SK-N-SH (cell line): ENCODE measurements at regions not wholly inside any gene's neighbourhood (a gene's known extent, or its start where the extent isn't known, plus 50 kb on each side); places are given as distances from the start of the nearest gene placed in this dataset.

Experiments
- CTCF ChIA-PET: fragments of 300-600, 350-600 bp; formaldehyde crosslinking; extraction: SDS; loops from one replicate; lab custom pipeline; 2021; lab: Yijun Ruan, JAX
- POLR2A ChIA-PET: fragments of 350-600 bp; sonication (Branson Sonifier 250); formaldehyde crosslinking; extraction: SDS; loops from one replicate; lab custom pipeline; 2020; ENCODE audit warnings: antibody characterized with exemption, inconsistent platforms; lab: Yijun Ruan, JAX
- DNase-seq: peaks from one replicate; pipeline ENCODE4 v3.0.0; 2012
- H2AFZ ChIP-seq: fragments of 200-600 bp; sonication (generic); 2 replicates; pipeline ENCODE4 v1.8.1; 2016; ENCODE audit warnings: antibody characterized with exemption, mild to moderate bottlenecking, low read depth
- H3F3A ChIP-seq: fragments of 200-600 bp; sonication (generic); replicated peaks from 2 replicates; pipeline ENCODE3; 2016; ENCODE audit warnings: antibody characterized with exemption, mild to moderate bottlenecking; ENCODE audit not compliant: insufficient read depth
- H3K27ac ChIP-seq, 2 experiments: fragments of 200-500 bp in 1 of 2; fragments of 200-600 bp in 1 of 2; sonication (Bioruptor generic) in 1 of 2; sonication (generic), shearing (Covaris generic) in 1 of 2; 2 replicates each; pipeline versions ENCODE4 v1.5.1 to v1.6.1; 2014 to 2016; ENCODE audit warnings: low read depth in 2 of 2, inconsistent platforms in 1 of 2, low read length in 1 of 2, mild to moderate bottlenecking in 1 of 2, mixed read lengths in 1 of 2
- H3K27me3 ChIP-seq: fragments of 200-600 bp; sonication (generic), shearing (Covaris generic); 2 replicates; pipeline ENCODE4 v1.6.1; 2016; ENCODE audit warnings: mixed run types; ENCODE audit not compliant: insufficient read depth
- H3K36me3 ChIP-seq, 2 experiments: fragments of 200-500 bp in 1 of 2; fragments of 200-600 bp in 1 of 2; sonication (Bioruptor generic) in 1 of 2; sonication (generic) in 1 of 2; replicated peaks in 1 of 2; 2 replicates each; pipeline versions ENCODE3 to v1.5.1; 2014 to 2016; ENCODE audit warnings: low read length in 1 of 2, mild to moderate bottlenecking in 1 of 2; ENCODE audit not compliant: insufficient read depth in 2 of 2, control insufficient read depth in 1 of 2
- H3K4me1 ChIP-seq, 2 experiments: fragments of 200-500 bp in 1 of 2; fragments of 200-600 bp in 1 of 2; sonication (Bioruptor generic) in 1 of 2; sonication (generic), shearing (Covaris generic) in 1 of 2; 2 replicates each; pipeline versions ENCODE4 v1.5.1 to v1.6.1; 2014 to 2016; ENCODE audit warnings: low read depth in 1 of 2, low read length in 1 of 2, mixed run types in 1 of 2; ENCODE audit not compliant: insufficient read depth in 2 of 2, control insufficient read depth in 1 of 2
- H3K4me2 ChIP-seq: fragments of 200-600 bp; sonication (generic), shearing (Covaris generic); 2 replicates; pipeline ENCODE4 v1.6.1; 2017; ENCODE audit warnings: mixed run types
- H3K4me3 ChIP-seq, 2 experiments: fragments of 200-500 bp in 1 of 2; fragments of 200-600 bp in 1 of 2; sonication (Bioruptor generic) in 1 of 2; sonication (generic), shearing (Covaris generic) in 1 of 2; 2 replicates each; pipeline versions ENCODE4 v1.5.1 to v1.8.1; 2014 to 2016; ENCODE audit warnings: low read depth in 2 of 2, inconsistent platforms in 1 of 2, low read length in 1 of 2, mild to moderate bottlenecking in 1 of 2, mixed read lengths in 1 of 2, moderate library complexity in 1 of 2
- H3K79me2 ChIP-seq: fragments of 200-600 bp; sonication (generic); 2 replicates; pipeline ENCODE4 v1.8.1; 2017; ENCODE audit warnings: mild to moderate bottlenecking; ENCODE audit not compliant: insufficient read depth
- H3K9ac ChIP-seq: fragments of 200-600 bp; sonication (generic); 2 replicates; pipeline ENCODE4 v1.6.1; 2017; ENCODE audit warnings: mixed run types
- H3K9me2 ChIP-seq: fragments of 200-600 bp; sonication (generic); 2 replicates; pipeline ENCODE4 v1.6.1; 2017; ENCODE audit warnings: mixed run types
- H3K9me3 ChIP-seq: fragments of 200-600 bp; sonication (generic); 2 replicates; pipeline ENCODE4 v1.6.1; 2017; ENCODE audit warnings: mixed run types, mild to moderate bottlenecking, moderate library complexity
- H4K20me1 ChIP-seq: fragments of 200-600 bp; sonication (generic); 2 replicates; pipeline ENCODE4 v1.6.1; 2017; ENCODE audit warnings: mild to moderate bottlenecking, mixed run types; ENCODE audit not compliant: insufficient read depth
- CTCF ChIP-seq: fragments of 200-600 bp; sonication (generic); IDR thresholded peaks from 2 replicates; pipeline ENCODE4 v1.6.1; 2017; ENCODE audit warnings: antibody characterized with exemption, mild to moderate bottlenecking, moderate library complexity
- ELF1 ChIP-seq: IDR thresholded peaks from 2 replicates; pipeline ENCODE4 v1.4.0; 2012
- EZH2phosphoT487 ChIP-seq: fragments of 200-600 bp; sonication (generic); IDR thresholded peaks from 2 replicates; pipeline ENCODE4 v1.6.1; 2017; ENCODE audit warnings: low read depth, mixed run types, mild to moderate bottlenecking, antibody characterized with exemption, moderate library complexity, borderline replicate concordance
- FOSL2 ChIP-seq: IDR thresholded peaks from 2 replicates; pipeline ENCODE4 v1.4.0; 2012; ENCODE audit warnings: low read depth, mild to moderate bottlenecking, moderate library complexity, borderline replicate concordance
- FOXJ3 ChIP-seq: sonication (generic); formaldehyde crosslinking; IDR thresholded peaks from 2 replicates; pipeline ENCODE4 v1.5.1; 2020; ENCODE audit warnings: mild to moderate bottlenecking, missing genetic modification reagents
- FOXM1 ChIP-seq: IDR thresholded peaks from 2 replicates; pipeline ENCODE4 v1.4.0; 2012; ENCODE audit warnings: low read depth, mild to moderate bottlenecking
- GABPA ChIP-seq: IDR thresholded peaks from 2 replicates; pipeline ENCODE4 v1.4.0; 2012; ENCODE audit warnings: low read depth, mild to moderate bottlenecking
- MAX ChIP-seq: IDR thresholded peaks from 2 replicates; pipeline ENCODE4 v1.4.0; 2012; ENCODE audit warnings: low read depth
- NFIC ChIP-seq: IDR thresholded peaks from 2 replicates; pipeline ENCODE4 v1.4.0; 2012; ENCODE audit warnings: borderline replicate concordance
- NRF1 ChIP-seq: IDR thresholded peaks from 2 replicates; pipeline ENCODE4 v1.6.1; 2012; ENCODE audit warnings: low read depth, mild to moderate bottlenecking, low read length
- PBX3 ChIP-seq: IDR thresholded peaks from 2 replicates; pipeline ENCODE4; 2012
- POLR2AphosphoS5 ChIP-seq: IDR thresholded peaks from 2 replicates; pipeline ENCODE4 v1.6.1; 2012; ENCODE audit warnings: low read depth, low read length
- RCOR1 ChIP-seq: fragments of 150-350 bp; IDR thresholded peaks from 2 replicates; pipeline ENCODE4 v1.6.1; 2017; ENCODE audit warnings: antibody characterized with exemption, low read length
- REST ChIP-seq: IDR thresholded peaks from 2 replicates; pipeline ENCODE4 v1.6.1; 2012; ENCODE audit warnings: mild to moderate bottlenecking, low read depth, low read length, moderate library complexity
- SIN3A ChIP-seq: IDR thresholded peaks from 2 replicates; pipeline ENCODE4 v1.6.1; 2012; ENCODE audit warnings: low read depth, mild to moderate bottlenecking, low read length, moderate library complexity, borderline replicate concordance
- TAF1 ChIP-seq: IDR thresholded peaks from 2 replicates; pipeline ENCODE4 v1.6.1; 2012; ENCODE audit warnings: low read depth, mild to moderate bottlenecking, low read length, moderate library complexity, borderline replicate concordance
- USF1 ChIP-seq: IDR thresholded peaks from 2 replicates; pipeline ENCODE4 v1.4.0; 2012; ENCODE audit warnings: low read depth, borderline replicate concordance
- YY1 ChIP-seq: IDR thresholded peaks from 2 replicates; pipeline ENCODE4 v1.4.0; 2012; ENCODE audit warnings: low read depth, mild to moderate bottlenecking
- WGBS: methylation state at CpG from one replicate; pipeline ENCODE4 v1.1.6; 2017; ENCODE audit warnings: low lambda C conversion rate; 5-methylcytosine and 5-hydroxymethylcytosine counted together

GRCh38 chr2:48089644-48090043 lies 183.3 kb upstream of the FBXO11 start:
- no peaks in the 10 kb centered on the region for H4K20me1 ChIP-seq
- no peak overlapping the region for H3K9ac ChIP-seq
- no peaks in the 10 kb centered on the region for H3K9me2 ChIP-seq
- H3F3A ChIP-seq = no peaks in the 10 kb centered on the region
- H3K27me3 ChIP-seq = no peaks in the 10 kb centered on the region
- WGBS = 0% methylated on average over 1 of the region's 1 CpG
- ChIA-PET CTCF (interaction anchor here (1.3 to 2.4 kb wide), 6 partner anchors 16 to 332 kb away, joined by 3 to 11 read pairs (median 4); no protein-coding TSS in a partner anchor), POLR2A (no interaction called here)
- DNase-seq = no peak
- no peaks in the 10 kb centered on the region for H3K79me2 ChIP-seq
- H3K4me2 ChIP-seq = no peak overlapping the region
- no peak overlapping the region for H3K27ac ChIP-seq
- TF ChIP-seq USF1 (no peak), FOXJ3 (no peak), REST (no peak), TAF1 (no peak), PBX3 (no peak), CTCF (no peak), MAX (no peak), FOSL2 (no peak), RCOR1 (no peak), GABPA (no peak), NFIC (no peak), NRF1 (no peak), FOXM1 (no peak), YY1 (no peak), ELF1 (no peak), EZH2phosphoT487 (no peak), POLR2AphosphoS5 (no peak), SIN3A (no peak)
- no peak overlapping the region for H2AFZ ChIP-seq
- no peak overlapping the region for H3K4me3 ChIP-seq
- no peaks in the 10 kb centered on the region for H3K4me1 ChIP-seq
- no peaks in the 10 kb centered on the region for H3K36me3 ChIP-seq
- H3K9me3 ChIP-seq = no peaks in the 10 kb centered on the region
